ENCODE measurements at regions not wholly inside any gene's neighbourhood (a gene's known extent, or its start where the extent isn't known, plus 50 kb on each side); places are given as distances from the start of the nearest gene placed in this dataset.

GRCh38 chr21:15400905-15401304, 328.9 kb upstream of the USP25 start:
- no peak for DNase-seq

DNA sequence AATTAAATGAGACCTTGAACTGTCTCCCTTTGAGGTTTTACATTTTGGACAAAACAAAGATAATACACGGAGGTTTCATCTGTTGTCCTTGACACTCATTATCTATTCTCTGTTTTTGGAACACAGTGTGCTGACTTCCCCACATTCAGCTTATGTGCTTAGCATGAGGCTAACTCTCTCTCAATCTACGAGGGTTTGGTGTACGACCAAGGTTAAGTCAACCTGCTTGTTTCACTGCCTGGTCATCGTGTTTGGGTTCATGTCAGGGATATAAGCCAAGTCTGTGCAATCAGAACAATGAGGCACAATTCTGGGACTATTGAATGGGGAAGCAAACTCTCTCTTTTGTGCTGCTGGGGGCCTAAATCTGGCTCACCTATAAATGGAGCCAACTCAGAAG, 328.5 kb upstream of the USP25 start:
- no peak for DNase-seq

DNA sequence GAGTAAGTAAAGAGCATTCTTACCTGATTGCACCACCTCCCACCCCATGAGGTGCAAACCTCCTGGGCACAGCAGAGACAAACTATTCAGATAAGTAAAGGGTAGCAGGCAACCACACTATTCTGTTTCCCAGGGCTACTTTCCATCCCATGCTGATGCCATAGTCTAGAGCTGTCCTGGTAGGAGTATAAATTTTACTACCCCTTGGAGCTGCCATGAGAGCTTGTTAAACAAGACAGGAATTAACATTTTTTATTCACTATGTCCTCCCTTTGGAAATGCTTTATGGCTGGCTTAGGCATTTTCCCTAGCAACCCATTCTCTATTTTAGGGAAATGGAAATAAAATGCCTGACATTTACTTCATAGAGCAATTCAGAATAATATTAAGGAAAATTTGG, 324.6 kb upstream of the USP25 start:
- no peak for DNase-seq

DNA sequence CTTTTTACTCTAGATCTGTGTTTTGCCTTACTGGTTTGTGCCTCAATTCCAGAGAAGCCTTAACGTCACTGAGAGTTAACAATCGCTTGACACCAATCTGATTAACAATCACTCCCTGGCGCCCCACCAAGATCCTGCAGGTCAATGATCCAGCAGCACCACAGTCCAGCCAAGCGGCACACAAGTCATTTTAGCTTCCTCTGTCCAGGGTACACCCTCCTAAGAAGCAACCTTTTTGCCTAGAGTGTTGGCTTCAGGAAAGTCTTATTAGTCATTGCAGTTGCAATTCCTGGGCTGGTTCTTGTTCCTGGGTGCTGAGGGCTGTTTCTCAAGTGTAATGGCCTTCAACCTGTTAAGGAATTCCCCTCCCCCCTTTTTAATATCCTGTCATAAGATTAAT, 323.0 kb upstream of the USP25 start:
- DNase-seq: no peak

DNA sequence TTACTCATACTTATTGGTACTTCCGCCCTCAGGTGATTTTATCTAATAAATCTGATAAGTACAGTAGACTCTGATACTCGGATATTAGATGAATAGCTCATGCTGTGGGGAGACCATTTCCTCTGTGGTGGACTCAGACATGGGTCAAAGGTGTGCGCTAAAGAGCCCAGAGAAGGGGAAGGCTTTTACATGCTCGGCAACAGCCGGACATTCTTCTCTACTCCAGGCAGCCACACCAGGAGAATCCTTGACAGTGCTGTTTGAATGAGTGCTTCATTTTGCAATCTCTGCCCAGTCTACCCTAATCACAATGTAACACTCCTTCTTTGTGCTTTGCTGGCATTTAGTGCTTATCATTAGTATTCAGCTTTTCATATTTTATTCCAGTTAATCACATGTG, 322.2 kb upstream of the USP25 start:
- no peak for DNase-seq

DNA sequence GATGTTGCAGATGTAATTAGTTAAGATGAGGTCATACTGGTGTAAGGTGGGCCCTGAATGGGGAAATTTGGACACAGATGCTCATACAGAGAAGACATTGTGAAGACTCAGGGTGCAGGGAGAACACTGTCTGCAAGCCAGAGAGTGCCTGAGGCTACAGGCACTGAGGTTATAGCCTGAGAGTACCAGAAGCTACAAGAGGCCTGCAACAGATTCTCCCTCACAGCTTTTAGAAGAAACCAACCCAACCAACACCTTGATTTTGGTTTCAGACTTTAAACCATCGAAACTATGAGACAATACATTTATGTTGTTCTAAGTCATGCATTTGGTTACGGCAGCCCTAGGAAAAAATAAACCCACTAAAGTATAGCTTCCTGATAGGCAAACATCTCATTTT, 321.7 kb upstream of the USP25 start:
- DNase-seq: no peak

- no peak for DNase-seq
These were observed 320.8 kb upstream of the USP25 start for GRCh38 chr21:15409031-15409430.

GRCh38 chr21:15410853-15411252, 318.9 kb upstream of the USP25 start:
- DNase-seq: no peak

DNA sequence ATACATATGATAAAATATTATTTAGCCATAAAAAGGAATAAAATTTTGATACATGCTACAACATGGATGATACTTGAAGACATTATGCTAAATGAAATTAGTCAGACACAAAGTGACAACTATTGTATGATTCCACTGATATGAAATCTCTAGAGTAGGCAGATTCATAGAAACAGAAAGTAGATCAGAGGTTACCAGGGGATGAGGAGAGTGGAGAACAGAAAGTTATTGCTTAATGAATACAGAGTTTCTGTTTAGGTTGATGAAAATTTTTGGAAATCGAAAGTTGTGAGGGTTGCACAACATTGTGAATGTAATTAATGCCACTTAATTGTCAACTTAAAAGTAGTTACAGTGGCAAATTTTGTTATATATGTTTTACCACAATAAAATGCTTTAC, 315.7 kb upstream of the USP25 start:
- DNase-seq: no peak

DNA sequence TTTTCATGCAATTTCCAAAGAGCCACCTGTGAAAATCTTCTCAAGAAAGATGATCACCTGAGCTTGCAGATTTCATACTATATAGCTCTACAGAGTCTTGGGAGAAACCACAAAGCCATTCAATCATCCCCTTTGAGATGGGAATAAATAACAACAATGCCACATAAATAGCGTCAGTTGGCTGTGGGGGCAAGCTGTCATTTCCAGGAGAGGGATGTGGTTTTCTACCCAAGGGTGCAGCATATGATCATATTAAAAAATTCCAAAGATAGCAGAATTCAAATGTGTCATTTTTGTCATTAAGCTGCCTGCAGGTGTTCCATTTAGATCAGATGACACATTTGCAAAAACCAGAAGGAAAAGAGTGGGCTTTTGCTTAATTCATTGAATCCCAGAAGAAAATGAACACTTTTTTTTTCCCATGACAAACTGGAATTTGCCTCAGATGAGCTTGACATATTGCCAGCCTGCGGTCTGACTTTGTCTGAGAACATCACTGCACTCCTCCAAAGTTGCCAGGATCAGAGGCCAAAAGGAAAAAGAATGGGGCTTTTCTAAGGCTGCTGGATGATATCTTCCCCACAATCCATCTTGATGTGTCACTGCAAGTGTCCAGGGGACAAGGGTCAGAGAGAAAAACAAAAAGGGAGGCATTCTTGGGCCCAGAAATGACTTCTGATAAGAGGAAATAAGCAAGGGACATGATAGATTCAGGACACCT, 314.1 kb upstream of the USP25 start:
- DNase-seq: no peak

- no peak for DNase-seq
These were observed 308.3 kb upstream of the USP25 start for GRCh38 chr21:15421441-15421881.

GRCh38 chr21:15421947-15422346, 307.8 kb upstream of the USP25 start:
- DNase-seq: no peak

- DNase-seq: no peak
These were observed 307.0 kb upstream of the USP25 start for GRCh38 chr21:15422783-15423182.

DNA sequence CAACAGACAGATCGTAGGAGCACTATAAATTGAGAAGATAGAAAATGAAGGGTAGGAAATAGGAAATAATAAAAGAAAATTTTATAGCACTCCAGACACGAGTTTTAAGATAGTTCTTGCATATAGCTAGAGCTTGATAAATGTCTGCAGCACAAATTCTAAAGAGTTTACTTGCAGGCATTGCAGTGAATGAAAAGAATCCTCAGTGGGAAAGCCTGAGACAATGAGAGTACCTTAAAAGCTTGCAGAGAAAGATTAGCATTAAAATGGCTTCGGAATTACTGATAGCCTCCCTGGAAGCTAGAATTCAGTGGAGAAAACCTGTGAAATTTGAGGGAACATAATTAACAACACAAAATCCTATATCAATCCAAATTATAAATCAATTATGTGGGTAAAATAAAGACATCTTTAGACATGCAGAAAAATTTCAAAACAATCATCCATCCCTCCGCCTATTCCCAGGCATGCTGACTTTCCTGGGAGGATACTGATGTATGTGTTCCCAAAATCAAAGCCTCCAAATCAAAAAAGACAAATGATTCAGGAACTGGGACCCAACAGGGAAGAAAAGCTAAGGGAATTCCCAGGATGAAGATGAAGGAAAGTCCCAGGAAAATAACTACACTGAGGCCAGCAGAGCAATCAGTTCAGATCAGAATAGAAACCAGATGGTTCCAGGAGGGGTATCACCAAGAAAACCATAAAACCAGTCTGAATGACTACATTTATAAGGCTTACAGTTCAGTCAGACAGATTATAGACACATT, 305.9 kb upstream of the USP25 start:
- no peak for DNase-seq

DNA sequence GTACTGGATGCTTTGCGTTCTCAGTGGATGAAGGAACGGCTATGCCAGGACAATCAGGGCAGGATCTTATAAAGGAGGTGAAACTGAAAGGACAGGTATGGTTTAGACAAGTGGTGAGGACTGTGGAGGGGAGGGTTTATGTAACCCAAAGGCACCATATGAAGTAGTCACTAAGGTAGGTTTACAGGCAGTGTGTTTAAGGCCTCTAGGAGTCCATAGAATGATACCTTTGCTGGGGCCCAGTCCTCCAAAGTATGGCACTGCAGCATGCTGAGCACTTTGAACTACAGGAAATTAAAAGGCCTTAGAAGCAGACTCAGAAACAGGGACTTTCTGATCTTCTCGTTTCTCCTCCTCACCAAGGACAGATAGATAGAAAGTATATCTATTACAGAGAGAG, 304.7 kb upstream of the USP25 start:
- DNase-seq: no peak

DNA sequence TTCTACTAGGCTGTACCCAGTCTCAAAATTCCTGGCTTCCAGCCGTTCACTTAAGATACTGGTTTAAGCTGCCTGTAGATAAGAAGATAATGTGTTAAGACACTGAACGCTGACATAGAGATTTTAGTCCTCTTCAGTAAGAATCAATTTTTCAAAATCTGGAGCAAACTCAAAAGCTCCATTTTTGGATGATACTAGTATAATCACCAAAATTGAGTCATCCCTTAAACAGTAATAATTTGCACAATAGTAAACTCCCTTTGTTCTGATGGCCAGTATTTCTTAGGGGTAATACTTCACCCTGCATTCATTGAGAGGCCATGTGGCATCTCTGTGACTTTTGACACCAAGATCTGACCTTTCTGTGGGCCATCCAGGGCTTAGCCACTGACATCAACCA, 299.8 kb upstream of the USP25 start:
- no peak for DNase-seq

- DNase-seq: no peak
These were observed 299.2 kb upstream of the USP25 start for GRCh38 chr21:15430577-15430976.

DNA sequence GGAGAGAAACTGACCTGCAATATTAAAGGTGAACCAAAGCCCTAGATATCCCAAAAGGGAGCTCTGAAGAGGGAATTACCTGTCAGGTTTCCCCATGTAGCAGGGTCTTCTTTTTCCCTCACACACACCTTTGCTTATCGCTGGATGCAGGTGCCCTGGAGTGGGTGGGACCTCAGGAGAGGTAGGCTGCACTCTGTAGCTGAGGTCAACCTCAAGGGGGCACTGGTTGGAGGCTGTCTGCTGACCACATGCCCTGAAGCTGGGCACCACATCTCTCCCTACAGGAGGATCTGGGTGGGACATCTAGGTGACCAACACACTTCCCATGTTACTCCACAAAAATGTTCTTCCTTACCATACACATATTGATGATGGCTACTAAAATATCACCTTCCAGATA, 298.7 kb upstream of the USP25 start:
- no peak for DNase-seq

GRCh38 chr21:15433091-15433490, 296.7 kb upstream of the USP25 start:
- no peak for DNase-seq

DNA sequence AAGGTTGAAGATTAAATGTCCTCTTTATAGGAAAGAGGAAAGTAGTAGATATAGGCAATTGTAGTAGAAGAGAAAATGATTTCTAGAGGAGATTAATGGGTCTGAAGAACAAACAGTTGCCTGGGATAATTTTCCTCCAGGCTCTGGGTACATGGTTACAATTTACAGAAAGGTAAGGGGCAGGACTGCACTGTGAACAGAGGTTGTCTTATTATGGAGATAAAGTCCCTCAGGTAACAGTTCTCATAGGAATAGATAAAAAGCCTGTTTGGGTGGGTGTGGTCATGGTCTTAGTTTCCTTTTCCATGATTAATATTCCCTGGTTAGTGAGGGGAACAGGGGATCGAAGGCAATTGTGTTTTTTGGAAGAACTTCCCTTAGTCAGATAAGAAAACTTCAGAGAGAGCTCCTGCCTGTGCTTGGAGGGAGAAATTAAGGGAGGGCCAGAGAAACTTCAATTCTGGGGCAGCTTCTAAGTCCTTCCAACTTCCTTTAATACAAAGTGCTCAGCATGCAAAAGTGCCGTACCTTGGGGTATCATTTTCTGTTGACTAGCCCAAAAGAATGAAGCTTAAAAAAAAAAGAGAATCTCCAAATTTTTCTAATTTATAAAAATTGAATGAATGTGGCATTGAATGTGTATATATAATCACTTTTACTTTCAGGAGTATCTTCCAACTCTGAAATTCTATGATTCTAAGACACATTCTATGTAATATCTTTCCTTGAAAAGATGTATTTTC, 295.4 kb upstream of the USP25 start:
- no peak for DNase-seq

- no peak for DNase-seq
These were observed 293.8 kb upstream of the USP25 start for GRCh38 chr21:15436031-15436430.

DNA sequence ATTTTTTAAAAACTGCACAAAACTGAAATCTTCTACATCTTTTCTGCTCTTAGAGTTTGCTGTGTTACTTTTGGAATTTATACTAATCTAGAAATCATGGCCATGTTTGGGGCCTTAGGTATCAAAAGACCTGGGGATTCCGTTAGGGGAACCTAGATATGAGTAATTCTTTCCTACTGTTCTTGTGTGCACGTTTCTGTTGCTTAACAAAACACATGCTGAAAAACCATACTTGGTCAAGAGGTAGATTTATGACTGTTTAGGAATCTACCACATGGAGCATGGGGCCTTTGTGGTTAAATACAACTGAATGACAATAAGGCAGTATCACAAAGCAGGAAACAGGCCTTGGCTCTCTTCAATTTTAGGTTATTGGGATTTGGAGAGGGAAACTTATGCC, 291.9 kb upstream of the USP25 start:
- DNase-seq: no peak

DNA sequence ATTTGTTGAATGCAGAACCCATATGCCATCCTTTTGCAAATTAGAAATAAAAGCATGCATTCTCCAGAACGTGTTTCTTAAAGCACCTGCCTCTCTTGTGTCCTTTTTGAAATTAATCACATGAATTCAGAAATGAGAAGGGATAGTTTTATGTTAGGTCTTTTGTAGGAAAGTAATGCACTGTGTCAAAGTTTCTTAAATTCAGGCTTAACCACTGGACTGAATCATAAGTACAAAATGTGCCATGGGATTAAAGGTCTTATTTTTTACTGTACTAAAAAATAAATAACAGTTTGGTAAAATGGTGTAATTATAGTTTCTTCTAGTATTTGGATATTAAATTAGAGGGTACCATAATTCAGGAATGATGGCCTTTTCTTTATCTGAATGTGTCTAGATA, 290.1 kb upstream of the USP25 start:
- no peak for DNase-seq

DNA sequence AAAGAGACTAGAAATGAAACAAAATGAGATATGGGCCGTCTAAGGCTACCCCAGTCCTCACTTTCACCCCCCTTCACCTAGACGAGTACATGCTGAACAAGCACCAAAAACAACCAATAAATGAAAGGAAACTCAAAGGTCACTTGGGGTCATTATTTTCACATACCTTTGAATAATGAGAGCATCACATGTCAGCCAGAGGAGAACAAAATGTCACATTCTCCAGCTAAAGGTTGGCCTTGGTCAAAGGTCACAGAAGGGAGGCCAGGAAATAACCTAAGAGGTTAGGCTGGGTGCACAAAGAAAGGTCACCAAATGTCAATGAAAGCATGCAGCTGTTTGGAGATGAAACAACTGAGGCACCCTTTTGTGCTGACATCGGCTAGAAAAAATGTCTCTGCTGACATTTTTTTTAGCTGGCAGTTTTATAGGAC, 288.7 kb upstream of the USP25 start:
- no peak for DNase-seq

Data from stimulated activated CD8-positive, alpha-beta memory T cell treated with anti-CD3 and anti-CD28 coated beads, Interleukin-4, amount 100 ng/mL, for 48 hours (primary cell).